ENCODE measurements at regions not wholly inside any gene's neighbourhood (a gene's known extent, or its start where the extent isn't known, plus 50 kb on each side); places are given as distances from the start of the nearest gene placed in this dataset.

DNA sequence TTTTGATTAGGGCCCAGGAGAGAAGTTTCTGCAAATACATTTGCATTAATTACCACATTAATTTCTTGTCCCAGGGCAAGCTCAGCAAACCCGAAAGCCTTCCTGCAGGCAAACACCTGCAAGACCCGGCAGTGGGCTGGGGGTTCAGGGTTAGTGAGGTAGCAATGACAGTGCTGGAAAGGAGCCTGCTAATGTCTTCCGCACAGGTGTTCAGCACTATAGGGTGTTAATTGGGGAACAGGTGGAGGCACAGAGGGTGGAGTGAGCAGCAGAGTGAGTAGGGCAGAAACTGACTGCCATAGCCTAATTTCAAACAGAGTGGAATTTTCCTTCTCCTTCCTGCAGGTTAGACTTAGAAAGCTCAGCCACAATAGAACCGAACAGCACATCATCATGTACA is 50.9 kb upstream of the UBASH3B start:
- Histone ChIP-seq H3K27me3 (ENCODE audit: control insufficient read depth in 4 of 4, insufficient read depth in 4 of 4, low read length in 3 of 4) (no peaks in the 10 kb centered on the region), H3K4me3 (ENCODE audit: low read depth in 1 of 3, low read length in 3 of 3) (no peak overlapping the region), H3K9ac (ENCODE audit: low read depth in 1 of 2, low read length in 2 of 2) (no peak overlapping the region), H3K27ac (ENCODE audit: low read depth in 1 of 2, low read length in 2 of 2) (no peak overlapping the region), H3K36me3 (ENCODE audit: control insufficient read depth in 4 of 4, insufficient read depth in 3 of 4, low read depth in 1 of 4, low read length in 3 of 4) (no peaks in the 10 kb centered on the region), H3K9me3 (ENCODE audit: control insufficient read depth in 4 of 4, low read length in 3 of 4) (no peaks in the 10 kb centered on the region), H3K4me1 (ENCODE audit: control insufficient read depth in 4 of 4, insufficient read depth in 4 of 4, low read length in 3 of 4) (no peaks in the 10 kb centered on the region)
- WGBS, result 90% methylated on average over 4 of the region's 4 CpGs
- no peak for TF ChIP-seq NR2F2 (IDR thresholded peaks at IDR 0.05)
- no peak for TF ChIP-seq JUND (IDR thresholded peaks at IDR 0.05)
- TF ChIP-seq, protein P1, sequence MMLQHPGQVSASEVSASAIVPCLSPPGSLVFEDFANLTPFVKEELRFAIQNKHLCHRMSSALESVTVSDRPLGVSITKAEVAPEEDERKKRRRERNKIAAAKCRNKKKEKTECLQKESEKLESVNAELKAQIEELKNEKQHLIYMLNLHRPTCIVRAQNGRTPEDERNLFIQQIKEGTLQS (IDR thresholded peaks at IDR 0.05), result no peak
- TF ChIP-seq RXRA (IDR thresholded peaks at IDR 0.05), result no peak
- TF ChIP-seq, protein P2, sequence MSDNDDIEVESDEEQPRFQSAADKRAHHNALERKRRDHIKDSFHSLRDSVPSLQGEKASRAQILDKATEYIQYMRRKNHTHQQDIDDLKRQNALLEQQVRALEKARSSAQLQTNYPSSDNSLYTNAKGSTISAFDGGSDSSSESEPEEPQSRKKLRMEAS (IDR thresholded peaks at IDR 0.05), result no peak
- TF ChIP-seq, protein P3, sequence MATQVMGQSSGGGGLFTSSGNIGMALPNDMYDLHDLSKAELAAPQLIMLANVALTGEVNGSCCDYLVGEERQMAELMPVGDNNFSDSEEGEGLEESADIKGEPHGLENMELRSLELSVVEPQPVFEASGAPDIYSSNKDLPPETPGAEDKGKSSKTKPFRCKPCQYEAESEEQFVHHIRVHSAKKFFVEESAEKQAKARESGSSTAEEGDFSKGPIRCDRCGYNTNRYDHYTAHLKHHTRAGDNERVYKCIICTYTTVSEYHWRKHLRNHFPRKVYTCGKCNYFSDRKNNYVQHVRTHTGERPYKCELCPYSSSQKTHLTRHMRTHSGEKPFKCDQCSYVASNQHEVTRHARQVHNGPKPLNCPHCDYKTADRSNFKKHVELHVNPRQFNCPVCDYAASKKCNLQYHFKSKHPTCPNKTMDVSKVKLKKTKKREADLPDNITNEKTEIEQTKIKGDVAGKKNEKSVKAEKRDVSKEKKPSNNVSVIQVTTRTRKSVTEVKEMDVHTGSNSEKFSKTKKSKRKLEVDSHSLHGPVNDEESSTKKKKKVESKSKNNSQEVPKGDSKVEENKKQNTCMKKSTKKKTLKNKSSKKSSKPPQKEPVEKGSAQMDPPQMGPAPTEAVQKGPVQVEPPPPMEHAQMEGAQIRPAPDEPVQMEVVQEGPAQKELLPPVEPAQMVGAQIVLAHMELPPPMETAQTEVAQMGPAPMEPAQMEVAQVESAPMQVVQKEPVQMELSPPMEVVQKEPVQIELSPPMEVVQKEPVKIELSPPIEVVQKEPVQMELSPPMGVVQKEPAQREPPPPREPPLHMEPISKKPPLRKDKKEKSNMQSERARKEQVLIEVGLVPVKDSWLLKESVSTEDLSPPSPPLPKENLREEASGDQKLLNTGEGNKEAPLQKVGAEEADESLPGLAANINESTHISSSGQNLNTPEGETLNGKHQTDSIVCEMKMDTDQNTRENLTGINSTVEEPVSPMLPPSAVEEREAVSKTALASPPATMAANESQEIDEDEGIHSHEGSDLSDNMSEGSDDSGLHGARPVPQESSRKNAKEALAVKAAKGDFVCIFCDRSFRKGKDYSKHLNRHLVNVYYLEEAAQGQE (IDR thresholded peaks at IDR 0.05), result no peak
- no peak for TF ChIP-seq EGR1 (IDR thresholded peaks at IDR 0.05; ENCODE audit: low read depth in 2 of 2)
- TF ChIP-seq HNF4G (IDR thresholded peaks at IDR 0.05), result no peak
- no peak for TF ChIP-seq SP1 (IDR thresholded peaks at IDR 0.05)
- TF ChIP-seq FOXA1 (IDR thresholded peaks at IDR 0.05), result no peak
- TF ChIP-seq, protein P4, sequence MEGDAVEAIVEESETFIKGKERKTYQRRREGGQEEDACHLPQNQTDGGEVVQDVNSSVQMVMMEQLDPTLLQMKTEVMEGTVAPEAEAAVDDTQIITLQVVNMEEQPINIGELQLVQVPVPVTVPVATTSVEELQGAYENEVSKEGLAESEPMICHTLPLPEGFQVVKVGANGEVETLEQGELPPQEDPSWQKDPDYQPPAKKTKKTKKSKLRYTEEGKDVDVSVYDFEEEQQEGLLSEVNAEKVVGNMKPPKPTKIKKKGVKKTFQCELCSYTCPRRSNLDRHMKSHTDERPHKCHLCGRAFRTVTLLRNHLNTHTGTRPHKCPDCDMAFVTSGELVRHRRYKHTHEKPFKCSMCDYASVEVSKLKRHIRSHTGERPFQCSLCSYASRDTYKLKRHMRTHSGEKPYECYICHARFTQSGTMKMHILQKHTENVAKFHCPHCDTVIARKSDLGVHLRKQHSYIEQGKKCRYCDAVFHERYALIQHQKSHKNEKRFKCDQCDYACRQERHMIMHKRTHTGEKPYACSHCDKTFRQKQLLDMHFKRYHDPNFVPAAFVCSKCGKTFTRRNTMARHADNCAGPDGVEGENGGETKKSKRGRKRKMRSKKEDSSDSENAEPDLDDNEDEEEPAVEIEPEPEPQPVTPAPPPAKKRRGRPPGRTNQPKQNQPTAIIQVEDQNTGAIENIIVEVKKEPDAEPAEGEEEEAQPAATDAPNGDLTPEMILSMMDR (IDR thresholded peaks at IDR 0.05; ENCODE audit: low read depth, low read length, missing input control), result no peak
- no peak for TF ChIP-seq TAF1 (conservative IDR thresholded peaks at IDR 0.05)
- TF ChIP-seq FOXA2 (IDR thresholded peaks at IDR 0.05), result no peak
- TF ChIP-seq YY1 (IDR thresholded peaks at IDR 0.05), result no peak
- TF ChIP-seq, protein P5, sequence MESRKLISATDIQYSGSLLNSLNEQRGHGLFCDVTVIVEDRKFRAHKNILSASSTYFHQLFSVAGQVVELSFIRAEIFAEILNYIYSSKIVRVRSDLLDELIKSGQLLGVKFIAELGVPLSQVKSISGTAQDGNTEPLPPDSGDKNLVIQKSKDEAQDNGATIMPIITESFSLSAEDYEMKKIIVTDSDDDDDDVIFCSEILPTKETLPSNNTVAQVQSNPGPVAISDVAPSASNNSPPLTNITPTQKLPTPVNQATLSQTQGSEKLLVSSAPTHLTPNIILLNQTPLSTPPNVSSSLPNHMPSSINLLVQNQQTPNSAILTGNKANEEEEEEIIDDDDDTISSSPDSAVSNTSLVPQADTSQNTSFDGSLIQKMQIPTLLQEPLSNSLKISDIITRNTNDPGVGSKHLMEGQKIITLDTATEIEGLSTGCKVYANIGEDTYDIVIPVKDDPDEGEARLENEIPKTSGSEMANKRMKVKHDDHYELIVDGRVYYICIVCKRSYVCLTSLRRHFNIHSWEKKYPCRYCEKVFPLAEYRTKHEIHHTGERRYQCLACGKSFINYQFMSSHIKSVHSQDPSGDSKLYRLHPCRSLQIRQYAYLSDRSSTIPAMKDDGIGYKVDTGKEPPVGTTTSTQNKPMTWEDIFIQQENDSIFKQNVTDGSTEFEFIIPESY (IDR thresholded peaks at IDR 0.05), result no peak
- no peak for TF ChIP-seq RAD21 (IDR thresholded peaks at IDR 0.05)
- no peak for TF ChIP-seq GABPA (IDR thresholded peaks at IDR 0.05 in 1 of 2, conservative IDR thresholded peaks at IDR 0.05 in 1 of 2)
- no peak for TF ChIP-seq HNF4A (conservative IDR thresholded peaks at IDR 0.05)
- DNase-seq (ENCODE audit: low spot score), result no peak
